ENCODE measurements at regions not wholly inside any gene's neighbourhood (a gene's known extent, or its start where the extent isn't known, plus 50 kb on each side); places are given as distances from the start of the nearest gene placed in this dataset.

- POLR2A ChIA-PET: no interaction called here
- no peak for TF ChIP-seq CTCF (IDR thresholded peaks at IDR 0.05; ENCODE audit: insufficient read depth, low read length, missing control alignments)
- CTCF ChIA-PET: no interaction called here
These were observed 168.9 kb upstream of the CDH20 start for GRCh38 chr18:61164321-61164720.

GRCh38 chr18:61167902-61168301 is 165.3 kb upstream of the CDH20 start:
- CTCF ChIA-PET: no interaction called here
- POLR2A ChIA-PET: no interaction called here
- no peak for TF ChIP-seq CTCF (IDR thresholded peaks at IDR 0.05; ENCODE audit: insufficient read depth, low read length, missing control alignments)
- DNase-seq (ENCODE audit: low read depth, low spot score): no peak
- no peak overlapping the region for H3K4me3 ChIP-seq (ENCODE audit: low read depth, low read length)

More at GRCh38 chr18:61164321-61164720, 168.9 kb upstream of the CDH20 start:
- no peak overlapping the region for H3K4me3 ChIP-seq (ENCODE audit: low read depth, low read length)
- no peak for DNase-seq (ENCODE audit: low read depth, low spot score)

GRCh38 chr18:61169386-61169785 is 163.8 kb upstream of the CDH20 start:
- DNase-seq (ENCODE audit: low read depth, low spot score): no peak
- POLR2A ChIA-PET: no interaction called here
- no peak for TF ChIP-seq CTCF (IDR thresholded peaks at IDR 0.05; ENCODE audit: insufficient read depth, low read length, missing control alignments)
- CTCF ChIA-PET: no interaction called here
- no peak overlapping the region for H3K4me3 ChIP-seq (ENCODE audit: low read depth, low read length)

GRCh38 chr18:61172624-61173023 is 160.6 kb upstream of the CDH20 start:
- POLR2A ChIA-PET: no interaction called here

GRCh38 chr18:61173554-61173953 is 159.7 kb upstream of the CDH20 start:
- no peak for DNase-seq (ENCODE audit: low read depth, low spot score)
- no peak for TF ChIP-seq CTCF (IDR thresholded peaks at IDR 0.05; ENCODE audit: insufficient read depth, low read length, missing control alignments)
- POLR2A ChIA-PET: no interaction called here
- H3K4me3 ChIP-seq (ENCODE audit: low read depth, low read length): no peak overlapping the region
- CTCF ChIA-PET: no interaction called here

More at GRCh38 chr18:61172624-61173023, 160.6 kb upstream of the CDH20 start:
- DNase-seq (ENCODE audit: low read depth, low spot score): no peak
- TF ChIP-seq CTCF (IDR thresholded peaks at IDR 0.05; ENCODE audit: insufficient read depth, low read length, missing control alignments): no peak
- CTCF ChIA-PET: no interaction called here
- no peak overlapping the region for H3K4me3 ChIP-seq (ENCODE audit: low read depth, low read length)

- no peak for DNase-seq (ENCODE audit: low read depth, low spot score)
- TF ChIP-seq CTCF (IDR thresholded peaks at IDR 0.05; ENCODE audit: insufficient read depth, low read length, missing control alignments): no peak
- H3K4me3 ChIP-seq (ENCODE audit: low read depth, low read length): no peak overlapping the region
- ChIA-PET POLR2A (no interaction called here), CTCF (no interaction called here)
These were observed 149.4 kb upstream of the CDH20 start for GRCh38 chr18:61183798-61184197.

Measured in AG04449 (cell line).